Stimulated activated CD4-positive, alpha-beta T cell treated with anti-CD3 and anti-CD28 coated beads, Interleukin-15, amount 100 ng/mL, for 24 hours (primary cell): ENCODE measurements at regions not wholly inside any gene's neighbourhood (a gene's known extent, or its start where the extent isn't known, plus 50 kb on each side); places are given as distances from the start of the nearest gene placed in this dataset.

Source experiments
- DNase-seq: peaks from one replicate; pipeline ENCODE4 v3.0.0-alpha.2; 2020

- DNase-seq, result no peak
Observed at GRCh38 chr4:129352480-129352879, 256.5 kb downstream of the C4orf33 start.

DNA sequence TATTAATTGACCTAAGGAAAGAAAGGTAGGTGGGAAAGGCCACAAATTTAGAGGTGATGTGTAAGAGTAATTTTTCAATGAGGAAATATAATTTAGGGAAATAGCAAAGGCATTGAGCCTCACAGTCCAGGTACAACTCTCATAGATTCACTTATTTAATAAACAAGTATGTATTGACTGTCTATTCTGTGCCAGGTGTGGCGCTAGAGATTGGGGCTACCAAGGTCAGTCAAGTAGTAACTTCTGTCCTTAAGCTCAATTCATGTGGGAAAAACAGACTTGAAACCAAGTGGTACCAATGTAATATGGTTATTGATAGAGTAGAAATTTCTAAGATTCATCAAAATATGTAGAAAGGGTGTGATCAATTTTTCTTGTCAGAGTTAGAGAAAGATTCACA is 257.5 kb downstream of the C4orf33 start:
- DNase-seq, result no peak

- DNase-seq, result no peak
Observed at GRCh38 chr4:129355031-129355430, 259.1 kb downstream of the C4orf33 start.

DNA sequence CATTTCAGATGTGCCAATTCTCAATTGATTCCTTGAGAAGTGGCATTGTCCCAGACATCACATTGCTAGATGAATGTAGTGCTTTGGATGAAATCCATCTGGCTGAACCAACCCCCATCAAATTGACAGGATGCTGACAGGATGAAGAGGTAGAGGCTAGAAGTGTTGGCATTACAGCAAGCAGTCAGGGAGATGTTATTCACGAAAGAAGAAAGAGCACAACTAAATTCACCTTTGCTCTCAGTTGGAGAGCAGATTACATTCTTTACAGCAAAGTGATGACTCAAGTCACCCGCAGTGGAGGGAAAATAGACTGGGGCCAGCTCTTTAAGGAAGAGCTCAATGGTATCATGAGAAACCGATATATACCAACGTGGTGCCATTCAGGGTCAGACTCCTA is 259.6 kb downstream of the C4orf33 start:
- DNase-seq, result no peak

- DNase-seq, result no peak
Observed at GRCh38 chr4:129358571-129358970, 262.6 kb downstream of the C4orf33 start.

DNA sequence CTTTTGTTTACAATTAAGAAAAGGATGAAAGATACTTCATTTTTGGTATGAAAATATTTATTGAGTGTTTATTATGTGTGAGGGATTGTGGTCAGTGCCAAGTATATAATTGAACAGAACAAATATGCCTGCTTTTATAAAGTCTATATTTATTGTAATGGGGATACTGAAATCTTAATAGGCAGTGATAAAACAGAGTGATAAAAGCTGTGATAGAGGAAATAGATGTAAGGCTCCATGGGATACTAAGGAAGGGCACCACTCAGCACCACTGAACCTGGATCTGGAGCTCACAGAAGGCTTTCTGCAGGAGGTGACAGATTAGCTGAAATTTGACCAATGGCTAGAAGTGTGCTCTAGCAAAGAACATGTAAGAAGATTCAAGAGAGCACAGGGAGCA is 263.5 kb downstream of the C4orf33 start:
- no peak for DNase-seq

DNA sequence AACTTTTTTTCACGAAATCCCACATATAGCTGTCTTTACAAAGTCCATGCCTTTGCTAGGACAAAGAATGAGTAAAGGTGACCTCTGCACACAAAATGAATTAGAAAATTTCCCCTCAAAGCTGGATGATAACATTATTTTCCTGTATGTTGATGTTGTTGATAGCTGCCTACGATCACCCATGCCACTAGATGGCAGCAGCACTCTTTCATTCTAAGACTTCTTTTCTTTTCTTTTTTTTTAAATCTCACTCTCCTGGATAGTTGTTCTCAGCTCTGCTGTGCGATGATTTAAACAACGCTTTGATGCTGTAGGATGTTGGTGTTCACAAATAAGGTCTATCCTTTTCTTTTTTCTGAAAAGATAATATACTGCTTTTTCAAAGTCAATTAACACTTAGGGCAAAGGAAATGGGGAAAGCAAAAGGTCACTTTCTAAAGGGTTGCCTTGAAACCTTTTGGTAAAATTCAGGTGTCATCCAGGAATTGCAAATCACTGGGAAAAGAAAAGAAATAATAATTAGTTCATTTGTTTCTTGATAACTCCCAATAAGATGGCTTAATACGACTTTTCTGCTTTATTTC is 266.8 kb downstream of the C4orf33 start:
- DNase-seq, result peak; percentile 60

GRCh38 chr4:129364747-129365452 is 268.9 kb downstream of the C4orf33 start:
- no peak for DNase-seq

DNA sequence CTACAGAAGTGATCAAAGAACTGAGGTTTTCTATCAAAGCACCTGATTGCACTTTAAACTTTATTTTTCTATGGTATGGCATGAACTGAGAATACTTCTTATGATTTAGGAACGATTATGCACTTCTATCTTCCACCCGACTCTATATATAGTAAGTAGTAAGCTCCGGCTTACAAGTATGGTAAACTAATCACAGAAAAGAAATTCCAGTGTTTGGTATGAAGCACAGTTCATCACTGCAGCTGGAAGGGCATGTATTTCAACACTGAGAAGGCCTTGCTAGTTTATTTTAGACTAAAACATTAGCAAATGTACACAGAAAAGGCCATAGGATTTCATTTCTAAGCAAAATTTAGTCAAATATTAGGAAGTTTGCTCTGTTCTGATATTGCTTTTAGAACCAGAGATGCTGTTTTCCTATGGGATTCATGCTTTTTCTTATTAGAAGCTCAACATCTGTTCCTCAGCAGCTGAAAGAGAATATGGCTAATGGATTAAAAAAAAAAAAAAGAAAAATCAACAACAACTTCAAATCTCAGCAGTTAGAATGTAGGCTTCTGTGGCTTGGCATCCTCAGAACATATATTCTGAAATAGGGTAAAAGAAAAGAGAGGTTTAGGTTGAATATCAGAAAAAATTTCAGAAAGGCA is 273.5 kb downstream of the C4orf33 start:
- DNase-seq, result no peak

DNA sequence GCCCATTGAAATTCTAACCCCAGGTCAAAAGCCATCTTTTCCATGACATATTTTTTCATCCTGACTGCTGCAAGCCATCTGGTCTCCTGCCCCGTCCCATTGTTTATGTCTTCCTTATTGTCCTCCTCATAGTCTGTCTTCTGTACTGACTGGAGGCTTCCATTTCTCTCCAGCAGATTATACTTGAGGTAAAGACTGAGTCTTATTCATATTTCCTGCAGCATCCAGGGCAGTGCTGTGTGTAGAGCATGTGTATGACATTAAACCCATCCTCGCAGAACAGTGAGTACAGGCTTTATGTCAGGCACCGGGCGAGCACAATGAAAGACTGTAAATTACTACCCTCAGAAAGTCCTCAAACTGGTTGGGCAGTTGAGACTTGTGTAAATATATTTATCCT is 275.1 kb downstream of the C4orf33 start:
- no peak for DNase-seq

GRCh38 chr4:129371926-129372325 is 276.0 kb downstream of the C4orf33 start:
- no peak for DNase-seq

- DNase-seq, result no peak
Observed at GRCh38 chr4:129377131-129377845, 281.3 kb downstream of the C4orf33 start.

DNA sequence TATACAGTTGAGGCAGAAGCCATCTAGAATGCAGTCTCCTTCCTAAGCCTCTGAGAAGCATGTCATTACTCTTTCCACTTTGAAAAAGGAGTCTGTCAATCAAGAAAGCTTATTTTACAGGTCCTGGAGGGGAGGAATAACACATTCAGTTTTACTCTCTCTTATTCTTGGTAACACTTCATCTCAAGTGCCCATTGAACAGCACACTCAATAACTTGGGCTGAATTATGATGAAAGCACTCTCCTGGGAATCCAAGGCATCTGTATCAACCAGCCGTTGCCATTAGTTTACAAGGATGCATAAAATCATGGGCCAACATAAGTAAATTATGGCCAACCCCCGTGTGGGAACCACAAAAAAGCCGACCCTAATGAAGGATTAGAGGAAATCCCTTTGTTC is 282.4 kb downstream of the C4orf33 start:
- DNase-seq, result no peak

DNA sequence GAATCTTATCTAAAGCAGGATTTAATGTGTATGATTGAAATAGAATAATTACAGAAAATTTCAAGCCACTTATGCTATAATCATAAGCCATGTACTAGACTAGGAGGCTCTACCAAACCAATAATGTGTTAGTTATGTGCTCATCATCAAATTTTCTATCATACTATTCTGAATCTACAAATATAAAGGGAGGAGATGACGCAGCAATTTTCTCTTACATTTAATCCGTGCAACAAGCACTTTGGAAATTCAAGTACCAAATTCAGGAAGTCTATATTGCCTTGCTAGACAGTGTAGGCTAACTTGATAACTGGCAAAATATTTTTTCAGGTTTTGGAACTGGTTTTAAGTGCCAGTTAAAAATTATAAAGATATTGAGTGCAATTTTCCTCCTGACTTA is 283.5 kb downstream of the C4orf33 start:
- no peak for DNase-seq

GRCh38 chr4:129384974-129385373 is 289.0 kb downstream of the C4orf33 start:
- DNase-seq, result no peak

- DNase-seq, result no peak
Observed at GRCh38 chr4:129387666-129388065, 291.7 kb downstream of the C4orf33 start.

DNA sequence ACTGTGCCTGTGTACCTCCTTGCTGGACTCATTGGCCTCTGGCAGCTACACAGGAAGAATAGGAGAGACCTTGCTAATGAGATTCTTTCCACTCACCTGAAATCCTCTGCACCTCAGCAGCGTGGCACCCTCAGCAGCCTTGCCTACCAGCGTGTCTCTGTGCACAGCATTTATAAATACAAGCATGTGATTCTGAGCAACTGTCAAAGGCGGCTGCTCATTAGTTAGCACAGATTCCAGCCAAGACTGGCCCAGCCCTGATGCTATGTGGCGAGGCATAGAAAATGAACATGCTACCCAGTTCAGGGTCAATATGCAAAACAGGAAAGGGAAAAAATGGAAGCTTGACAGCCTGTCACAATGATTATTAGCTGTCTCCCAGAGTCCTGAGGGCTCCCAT is 298.0 kb downstream of the C4orf33 start:
- no peak for DNase-seq

DNA sequence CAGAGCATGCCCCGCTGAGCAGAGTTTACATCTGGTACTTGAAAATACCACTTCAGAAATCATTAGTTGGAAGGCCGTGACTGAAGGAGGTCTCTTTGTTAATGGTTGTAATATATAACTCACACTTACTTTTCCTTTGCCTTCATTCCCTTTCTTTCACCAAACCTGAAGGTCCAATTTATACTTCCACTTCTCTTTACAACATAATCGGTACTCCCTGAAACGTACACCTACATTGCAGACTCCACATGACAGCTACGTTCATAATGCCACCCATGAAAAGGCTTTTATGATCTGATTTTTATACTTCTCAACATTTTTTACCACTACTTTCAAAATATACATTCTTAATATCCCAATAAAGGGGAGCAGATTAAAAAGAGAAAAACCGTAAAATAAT is 298.7 kb downstream of the C4orf33 start:
- no peak for DNase-seq

- no peak for DNase-seq
Observed at GRCh38 chr4:129403848-129404247, 307.9 kb downstream of the C4orf33 start.

GRCh38 chr4:129410115-129410514 is 314.2 kb downstream of the C4orf33 start:
- no peak for DNase-seq

- DNase-seq, result no peak
Observed at GRCh38 chr4:129415004-129415403, 319.1 kb downstream of the C4orf33 start.

GRCh38 chr4:129420637-129421036 is 324.7 kb downstream of the C4orf33 start:
- no peak for DNase-seq

- DNase-seq, result no peak
Observed at GRCh38 chr4:129422277-129422676, 326.3 kb downstream of the C4orf33 start.

- no peak for DNase-seq
Observed at GRCh38 chr4:129428454-129428853, 332.5 kb downstream of the C4orf33 start.
